GM21786 (cell line): ENCODE measurements at regions not wholly inside any gene's neighbourhood (a gene's known extent, or its start where the extent isn't known, plus 50 kb on each side); places are given as distances from the start of the nearest gene placed in this dataset.
"Not testable (repeated sequence)": the region's sequence is repeated elsewhere in the genome, so short reads cannot be mapped to it uniquely, and the experiment has no call there.

Experiments used
- ATAC-seq: cut with Tn5 transposase; IDR thresholded peaks from one replicate; pipeline ENCODE4 v1.9.1; 2021; ENCODE audit not compliant: unreplicated experiment

DNA sequence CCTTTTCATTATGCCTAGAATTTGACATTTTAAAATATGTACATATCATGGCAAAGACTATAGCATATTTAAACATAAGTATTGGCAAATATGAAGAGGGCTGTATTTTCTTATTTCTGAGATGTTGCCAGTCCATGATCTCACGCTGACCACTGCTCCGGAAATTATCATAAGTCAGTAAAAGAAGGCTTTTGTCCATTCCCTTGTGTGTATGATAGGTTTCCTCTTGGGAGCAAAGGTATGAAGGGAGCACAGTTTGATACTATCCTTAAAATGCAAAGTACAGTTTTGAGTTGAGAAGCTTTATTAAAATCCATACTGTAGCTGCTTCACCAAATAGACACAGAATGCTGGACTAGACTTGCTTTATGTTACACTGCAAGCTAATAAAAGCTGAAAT, 52.6 kb upstream of the AGA start:
- ATAC-seq: no peak

DNA sequence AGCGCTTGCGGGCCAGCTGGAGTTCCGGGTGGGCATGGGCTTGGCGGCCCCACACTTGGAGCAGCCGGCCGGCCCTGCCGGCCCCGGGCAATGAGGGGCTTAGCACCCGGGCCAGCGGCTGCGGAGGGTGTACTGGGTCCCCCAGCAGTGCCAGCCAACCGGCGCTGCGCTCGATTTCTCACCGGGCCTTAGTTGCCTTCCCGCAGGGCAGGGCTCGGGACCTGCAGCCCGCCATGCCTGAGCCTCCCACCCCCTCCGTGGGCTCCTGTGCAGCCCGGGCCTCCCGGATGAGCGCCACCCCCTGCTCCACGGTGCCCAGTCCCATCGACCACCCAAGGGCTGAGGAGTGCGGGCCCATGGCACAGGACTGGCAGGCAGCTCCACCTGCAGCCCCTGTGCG, 53.4 kb upstream of the AGA start:
- ATAC-seq: not testable (repeated sequence)

DNA sequence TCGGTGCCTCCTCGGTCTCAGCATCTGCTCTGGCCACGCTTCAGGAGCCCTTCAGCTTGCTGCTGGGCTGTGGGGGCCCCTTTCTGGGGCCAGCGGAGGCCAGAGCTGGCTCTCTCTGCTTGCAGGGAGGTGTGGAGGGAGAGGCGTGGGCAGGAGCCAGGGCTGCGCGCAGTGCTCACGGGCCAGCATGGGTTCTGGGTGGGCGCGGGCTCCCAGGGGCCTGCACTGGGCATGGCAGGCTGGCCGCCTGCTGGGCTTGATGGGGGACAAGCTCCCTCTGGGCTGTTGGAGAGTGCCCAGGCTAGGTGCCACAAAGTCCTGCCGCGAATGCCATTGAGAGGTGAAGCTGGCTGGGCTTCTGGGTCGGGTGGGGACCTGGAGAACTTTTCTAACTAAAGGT, 57.3 kb upstream of the AGA start:
- ATAC-seq: no peak

DNA sequence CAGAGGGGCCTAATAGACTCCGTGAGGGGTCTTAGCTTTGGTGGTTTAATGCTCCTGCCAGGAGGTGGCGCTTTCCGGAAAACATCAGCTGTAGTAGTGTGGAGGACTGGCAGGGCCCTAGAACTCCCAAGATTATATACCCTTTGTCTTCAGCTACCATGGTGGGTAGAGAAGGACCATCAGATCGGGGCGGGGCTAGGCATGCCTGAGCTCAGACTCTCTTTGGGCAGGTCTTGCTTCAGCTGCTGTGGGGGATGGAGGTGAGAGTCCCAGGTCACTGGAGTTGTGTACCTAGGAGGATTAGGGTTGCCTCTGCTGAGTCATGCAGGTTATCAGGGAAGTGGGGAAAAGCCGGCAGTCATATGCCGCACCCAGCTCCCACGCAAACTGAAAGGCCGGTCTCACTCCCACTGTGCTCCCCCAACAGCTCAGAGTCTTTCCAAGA, 63.0 kb upstream of the AGA start:
- no peak for ATAC-seq

DNA sequence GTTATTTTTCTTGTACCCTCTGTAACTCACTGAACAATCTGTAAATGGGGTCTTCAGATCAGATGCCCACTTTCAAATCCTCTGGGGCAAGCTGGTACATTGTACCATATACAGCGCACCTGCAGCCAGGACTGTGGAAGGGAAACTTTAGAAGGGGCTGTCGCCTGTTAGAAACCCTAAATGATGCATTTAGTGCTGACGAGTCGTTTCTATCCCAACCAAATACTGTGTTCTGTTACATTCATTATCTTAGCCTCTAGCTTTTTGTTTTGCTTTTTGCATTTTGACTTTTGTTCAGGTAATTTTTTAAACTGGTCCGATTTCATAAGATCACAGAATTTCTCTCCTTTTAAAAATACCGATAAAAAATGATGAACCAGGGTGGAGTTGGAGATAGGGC, 66.4 kb upstream of the AGA start:
- no peak for ATAC-seq

DNA sequence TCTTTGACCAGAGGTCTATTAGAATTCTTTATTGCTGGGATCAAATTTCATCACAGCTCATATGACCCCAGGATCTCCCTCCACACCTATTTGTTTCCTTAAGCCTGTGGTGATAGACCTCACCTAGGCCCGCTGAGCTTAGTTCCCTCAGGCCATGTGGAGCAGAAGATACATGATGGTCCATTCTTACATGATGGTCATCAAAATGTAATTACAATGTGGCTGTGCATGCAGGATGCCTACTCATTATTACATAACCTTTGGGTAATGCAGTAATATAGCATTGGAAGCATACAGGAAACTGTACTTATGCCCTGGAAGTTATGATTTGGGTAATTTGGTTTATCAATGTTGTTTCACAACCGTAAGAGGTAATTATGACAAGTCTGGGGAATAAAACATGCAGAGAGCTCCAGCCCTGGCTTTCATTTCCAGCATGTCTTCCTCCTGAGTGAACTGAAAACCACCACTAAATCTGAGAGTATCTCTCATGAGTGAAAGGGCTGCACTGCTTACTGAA, 67.0 kb upstream of the AGA start:
- ATAC-seq: no peak

DNA sequence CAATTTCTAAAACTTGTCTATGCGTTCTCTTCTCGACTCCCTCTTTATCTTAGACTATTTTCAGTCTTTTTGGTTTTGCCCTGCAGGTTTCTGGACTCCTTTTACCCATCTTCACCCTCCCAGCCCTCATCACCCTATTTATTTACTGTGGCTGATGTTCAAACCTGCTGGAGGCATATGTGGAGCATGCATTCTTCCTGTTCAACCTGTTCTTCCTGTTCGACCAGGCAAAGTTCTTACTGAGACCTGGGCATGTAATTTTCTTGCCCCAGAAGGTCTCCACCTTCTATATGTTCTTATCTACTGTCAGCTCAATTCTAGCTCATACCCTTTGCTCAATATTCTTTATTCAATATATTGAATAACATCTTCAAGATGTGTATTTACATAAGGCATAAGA, 69.4 kb upstream of the AGA start:
- ATAC-seq: no peak

DNA sequence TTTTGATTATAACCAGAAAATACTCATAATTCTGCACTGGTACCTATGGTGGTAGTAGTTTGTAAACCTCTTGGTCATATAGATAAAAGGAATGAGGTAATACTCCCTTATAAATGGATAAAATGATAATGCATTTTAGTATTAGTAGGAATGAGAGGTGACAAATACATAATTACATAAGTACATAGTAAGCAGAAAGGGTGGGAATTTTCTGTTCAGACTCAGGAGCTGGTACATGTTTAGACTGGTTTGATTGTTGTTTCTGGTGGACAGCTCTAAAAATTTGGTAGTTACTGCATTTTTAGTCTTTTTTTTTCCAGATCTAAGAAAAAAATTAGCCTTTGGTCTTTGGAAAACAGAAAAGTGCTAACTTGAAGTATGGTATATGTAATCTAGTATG, 70.4 kb upstream of the AGA start:
- no peak for ATAC-seq

DNA sequence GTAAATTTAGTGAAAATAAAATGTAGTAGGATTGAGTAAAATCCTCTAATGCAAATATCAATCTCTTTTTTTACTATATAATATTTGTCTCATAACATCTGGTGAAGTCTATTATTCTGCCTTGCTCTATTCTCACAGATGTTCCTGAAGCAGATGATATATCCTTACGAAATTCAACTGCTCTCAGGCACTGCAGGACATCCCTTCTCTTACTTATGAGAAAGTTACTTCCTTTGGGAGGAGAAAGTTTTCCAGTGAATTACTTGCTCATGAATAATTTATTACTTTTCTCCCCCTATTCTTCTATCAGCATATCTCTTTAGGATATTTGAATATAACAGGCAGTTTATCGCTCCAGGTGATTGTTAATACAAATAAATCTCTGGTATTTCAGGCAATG, 75.6 kb upstream of the AGA start:
- no peak for ATAC-seq

DNA sequence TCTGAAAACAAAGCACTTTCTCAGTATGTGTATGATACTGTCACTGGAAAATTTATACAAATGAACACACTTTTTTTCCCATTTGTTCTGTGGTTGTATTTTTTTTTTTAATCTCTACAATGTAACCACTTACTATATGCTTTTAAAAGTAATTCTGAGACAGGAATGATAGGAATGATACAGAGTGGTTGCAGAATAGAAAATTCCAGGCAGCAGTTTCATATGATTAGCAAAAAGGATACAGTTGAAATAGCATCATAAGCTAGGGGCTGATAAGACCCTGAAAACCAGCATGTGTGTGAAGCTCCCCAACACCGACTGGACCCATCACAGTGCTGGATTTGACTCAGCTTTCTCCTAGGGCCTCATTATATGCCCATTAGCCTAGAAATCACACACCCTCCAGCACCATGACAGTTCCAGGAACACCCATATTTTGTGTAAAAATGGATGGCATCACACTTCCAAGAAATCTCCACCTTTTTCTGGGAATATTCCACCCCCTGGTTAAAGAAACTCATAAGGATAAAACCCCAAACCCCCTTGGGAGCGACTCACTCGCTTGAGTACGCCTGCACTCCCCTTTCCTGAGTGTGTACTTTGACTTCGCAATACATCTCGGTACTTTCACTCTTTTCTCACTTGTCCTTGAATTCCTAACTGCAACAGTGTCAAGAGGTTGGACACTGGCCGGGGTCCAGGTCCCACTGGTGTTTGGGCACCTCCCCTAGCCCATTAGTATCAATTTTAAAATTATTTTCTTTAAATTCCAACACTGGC, 77.4 kb upstream of the AGA start:
- no peak for ATAC-seq

DNA sequence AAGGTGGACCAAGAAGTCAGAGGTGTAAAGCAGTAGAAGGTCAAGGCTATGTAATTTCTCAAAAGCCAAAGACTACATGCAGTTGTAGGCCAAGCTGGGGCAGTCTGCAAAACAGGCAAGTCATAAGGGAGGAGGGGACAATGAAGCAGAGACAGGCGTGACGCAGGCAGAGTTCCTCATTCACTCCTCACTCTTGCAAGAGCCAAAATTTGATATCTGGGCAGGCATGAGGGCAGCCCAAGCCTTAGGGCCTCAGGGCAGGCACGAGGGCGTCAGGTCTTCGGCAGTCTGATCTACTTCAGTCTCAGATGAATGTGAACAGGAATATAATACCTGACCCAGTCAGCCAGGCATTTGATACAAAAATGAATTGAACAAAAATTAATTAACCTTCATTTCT, 86.4 kb upstream of the AGA start:
- ATAC-seq: no peak

DNA sequence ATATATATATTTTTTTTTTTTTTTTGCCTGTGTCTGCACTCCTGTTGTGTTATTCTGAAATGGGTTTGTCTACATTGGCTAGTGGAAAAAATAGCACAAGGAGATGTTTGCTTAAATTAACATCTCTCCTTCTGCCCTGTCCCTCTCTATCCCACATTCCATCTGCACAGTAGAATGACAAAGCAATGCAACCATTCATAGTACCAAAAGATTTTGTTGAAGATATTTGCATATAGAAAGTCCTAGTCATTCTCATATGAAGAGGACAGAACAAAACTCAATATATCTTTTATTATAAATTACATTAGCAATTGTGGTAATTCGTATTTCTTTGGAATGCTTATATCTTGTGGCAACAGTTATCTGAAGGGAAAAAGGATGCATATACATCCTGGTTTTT, 88.3 kb upstream of the AGA start:
- no peak for ATAC-seq

DNA sequence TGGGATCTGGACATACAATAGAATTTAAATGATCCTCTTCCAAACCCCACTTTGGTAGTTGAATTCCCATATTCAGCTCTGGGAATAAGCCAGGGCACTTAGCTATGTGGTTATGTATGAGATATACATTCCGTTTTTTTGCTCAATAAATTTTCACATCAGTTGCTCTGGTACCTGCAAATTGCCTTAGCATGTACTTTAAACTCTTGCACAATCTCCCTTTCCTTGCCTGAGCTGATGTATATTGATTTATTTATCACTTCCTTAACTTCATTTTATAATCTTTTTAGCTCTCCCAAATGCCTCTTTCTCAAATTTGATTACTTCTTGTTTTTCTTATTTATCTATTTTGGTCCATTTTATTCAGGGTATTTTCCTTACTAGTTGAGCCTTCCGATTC, 90.1 kb upstream of the AGA start:
- no peak for ATAC-seq

DNA sequence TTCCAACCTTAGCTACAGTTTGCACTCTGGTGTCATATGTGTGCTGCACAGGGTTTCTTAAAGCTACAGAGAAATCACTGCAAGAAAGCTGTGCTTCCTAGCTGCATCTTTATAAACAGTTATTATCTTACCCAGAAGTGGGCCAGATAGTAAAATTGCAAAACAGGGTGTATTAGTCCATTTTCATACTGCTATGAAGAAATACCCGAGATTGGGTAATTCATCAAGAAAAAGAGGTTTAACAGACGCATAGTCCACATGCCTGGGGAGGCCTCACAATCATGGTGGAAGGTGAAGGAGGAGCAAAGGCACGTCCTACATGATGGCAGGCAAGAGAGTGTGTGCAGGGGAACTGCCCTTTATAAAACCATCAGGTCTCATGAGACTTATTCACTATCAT, 92.6 kb upstream of the AGA start:
- ATAC-seq: not testable (repeated sequence)

DNA sequence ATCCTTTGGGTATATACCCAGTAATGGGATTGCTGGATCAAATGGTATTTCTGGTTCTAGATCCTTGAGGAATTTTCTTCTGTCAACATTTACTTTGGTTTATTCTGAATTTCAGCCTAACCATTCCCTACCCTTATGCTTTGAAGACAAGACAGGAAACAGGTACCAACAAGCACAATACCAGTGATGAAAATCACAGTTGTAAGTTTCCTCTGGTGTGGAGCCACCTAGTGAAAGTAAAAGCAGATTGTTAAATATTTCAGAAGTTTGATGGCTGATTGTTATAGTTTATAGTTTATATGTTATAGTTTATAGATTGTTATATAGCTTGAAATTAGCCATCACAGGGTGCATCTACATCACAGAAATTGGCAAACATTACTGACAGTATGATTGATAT, 104.5 kb upstream of the AGA start:
- ATAC-seq: no peak

DNA sequence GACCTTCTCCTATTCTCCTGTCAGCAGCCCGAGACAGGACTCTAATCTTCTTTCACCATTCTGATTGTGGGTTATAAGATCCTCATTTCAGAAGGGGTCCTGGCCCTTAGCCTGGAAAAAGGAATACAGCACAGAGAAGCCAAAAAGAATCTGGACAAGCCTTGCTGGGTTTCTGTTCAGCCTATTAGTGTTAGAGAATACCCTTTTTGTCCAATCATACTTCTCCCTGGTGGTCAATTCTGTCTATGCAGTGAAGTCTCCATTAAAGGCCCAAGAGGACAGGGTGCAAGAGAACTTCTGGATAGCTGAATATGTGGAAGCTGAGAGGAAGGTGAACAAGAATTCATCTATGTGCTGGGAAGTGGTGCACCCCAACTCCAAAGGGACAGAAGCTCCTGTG, 105.7 kb upstream of the AGA start:
- no peak for ATAC-seq

DNA sequence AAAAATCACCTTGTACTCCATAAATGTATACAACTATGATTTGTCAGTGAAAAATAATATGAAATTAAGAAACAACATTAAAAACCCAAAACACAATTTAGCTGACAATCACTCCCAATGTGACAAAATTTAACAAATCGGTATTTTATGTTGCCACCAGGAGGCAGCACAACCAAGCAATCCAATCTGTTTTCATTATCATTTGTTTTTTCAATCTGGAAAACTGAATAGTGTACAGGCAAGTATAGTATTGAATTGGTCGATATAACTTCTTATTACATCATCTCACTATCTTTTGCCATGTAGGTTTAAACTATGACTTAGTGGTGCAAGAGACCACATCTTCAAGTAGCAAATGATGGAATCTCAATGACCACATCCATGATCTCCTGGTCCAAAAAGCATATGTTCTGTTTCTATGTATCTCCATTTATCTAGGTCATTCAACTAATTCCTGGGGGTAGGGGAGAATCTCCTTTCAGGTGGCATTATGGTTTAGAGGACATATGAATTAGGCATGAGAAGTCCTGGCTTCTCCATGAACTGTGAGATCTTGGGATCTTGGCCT, 112.9 kb upstream of the AGA start:
- no peak for ATAC-seq

DNA sequence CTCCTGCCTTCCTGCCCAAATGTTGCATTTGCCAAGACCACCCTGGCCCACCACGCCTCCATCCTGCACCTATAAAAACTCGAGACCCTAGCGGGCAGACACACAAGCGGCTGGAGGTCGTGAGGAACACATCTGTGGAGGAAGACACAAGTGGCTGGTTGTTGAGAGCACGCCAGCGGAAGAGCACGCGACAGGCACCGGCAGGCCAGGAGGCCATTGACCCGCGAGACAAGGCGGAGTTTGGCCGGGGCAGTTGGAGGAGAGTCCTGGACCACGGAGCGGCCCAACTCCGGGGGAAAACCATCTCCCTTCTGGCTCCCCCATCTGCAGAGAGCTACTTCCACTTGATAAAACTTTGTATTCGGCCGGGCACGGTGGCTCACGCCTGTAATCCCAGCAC, 115.2 kb upstream of the AGA start:
- no peak for ATAC-seq

DNA sequence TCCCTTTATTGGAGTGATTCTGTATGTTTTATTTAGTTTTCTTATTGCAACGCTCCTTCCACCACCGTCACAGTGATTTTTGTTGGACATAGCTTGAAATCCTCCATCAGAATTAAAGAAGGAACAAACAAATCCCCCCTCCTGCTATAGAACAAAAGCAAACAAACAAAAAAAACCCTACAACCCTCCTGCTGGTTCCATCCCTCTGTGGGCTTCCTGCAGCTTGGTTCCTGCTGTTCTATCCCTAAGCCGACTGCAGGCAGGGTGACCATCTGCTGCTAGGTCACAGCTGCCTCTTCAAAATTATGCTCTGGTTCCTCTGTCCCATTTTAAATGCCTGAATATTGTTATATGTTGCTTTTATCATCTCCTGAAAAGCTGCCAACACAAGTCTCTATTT, 116.8 kb upstream of the AGA start:
- no peak for ATAC-seq

DNA sequence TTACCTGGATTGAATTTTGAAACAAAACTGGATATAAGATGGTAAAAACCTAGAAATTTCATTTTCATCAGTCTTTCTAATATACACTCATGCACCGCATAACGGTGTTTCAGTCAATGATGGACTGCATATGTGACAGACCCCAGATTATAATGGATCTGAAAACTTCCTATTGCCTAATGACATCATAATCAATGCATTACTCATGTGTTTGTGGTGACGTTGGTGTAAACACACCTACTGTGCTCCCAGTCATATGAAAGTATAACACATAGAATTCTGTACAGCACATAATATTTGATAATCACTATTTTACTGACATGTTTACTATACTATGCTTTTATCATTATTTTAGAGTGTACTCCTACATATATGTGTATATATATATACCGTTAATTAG, 119.9 kb upstream of the AGA start:
- no peak for ATAC-seq

DNA sequence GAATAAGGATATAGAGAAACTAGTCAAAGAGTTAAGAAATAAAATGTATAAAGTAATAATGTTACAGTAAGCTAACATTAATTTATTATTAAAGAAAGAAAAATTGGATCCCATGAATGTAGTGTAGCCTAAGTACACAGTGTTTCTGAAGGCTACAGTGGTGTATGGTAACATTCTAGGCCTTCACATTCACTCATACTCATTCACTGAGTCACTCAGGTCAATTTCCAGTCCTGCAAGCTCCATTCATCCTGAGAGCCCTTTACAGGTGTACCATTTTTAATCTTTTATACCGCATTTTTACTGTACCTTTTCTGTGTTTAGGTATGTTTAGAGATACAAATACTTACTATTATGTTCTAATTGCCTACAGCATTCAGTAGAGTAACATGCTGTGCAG, 120.6 kb upstream of the AGA start:
- no peak for ATAC-seq

DNA sequence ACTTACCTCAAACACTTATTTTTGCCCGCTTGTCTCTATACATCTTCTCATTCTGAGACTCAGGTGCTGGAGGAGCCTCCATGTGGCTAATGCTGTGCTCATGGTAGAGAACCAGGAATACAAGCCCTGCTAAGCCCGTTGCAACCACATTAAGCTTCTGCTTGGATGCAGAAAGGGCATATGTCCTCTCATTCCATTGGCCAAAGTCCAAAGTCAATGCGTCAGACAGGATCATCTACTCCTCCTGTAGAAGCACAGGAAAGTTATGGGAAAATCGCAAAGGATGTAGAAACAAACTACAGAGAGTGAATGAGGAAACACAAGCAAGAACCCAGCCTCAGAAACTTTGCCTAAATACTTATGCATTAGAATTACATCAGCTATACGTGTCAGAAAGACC, 124.5 kb upstream of the AGA start:
- ATAC-seq: no peak

DNA sequence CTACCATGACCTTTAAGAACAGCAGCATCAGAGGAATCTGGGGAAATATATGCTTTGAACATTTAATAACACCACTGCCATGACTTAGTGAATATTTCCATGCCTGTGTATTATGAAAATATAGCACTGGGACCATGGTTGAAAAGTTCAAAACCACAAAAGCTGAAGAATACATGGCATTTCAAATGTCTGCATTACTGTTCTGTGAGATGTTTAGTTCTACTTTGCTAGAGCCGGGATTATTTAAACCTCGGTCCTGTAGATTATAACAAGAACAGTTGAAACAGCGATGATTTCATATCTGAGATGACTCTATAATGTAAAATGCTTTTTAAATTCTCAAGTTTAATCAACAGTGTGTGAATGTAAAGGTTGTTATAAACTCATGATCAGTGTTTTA, 126.7 kb upstream of the AGA start:
- ATAC-seq: no peak
